ENCODE measurements at regions not wholly inside any gene's neighbourhood (a gene's known extent, or its start where the extent isn't known, plus 50 kb on each side); places are given as distances from the start of the nearest gene placed in this dataset.

DNA sequence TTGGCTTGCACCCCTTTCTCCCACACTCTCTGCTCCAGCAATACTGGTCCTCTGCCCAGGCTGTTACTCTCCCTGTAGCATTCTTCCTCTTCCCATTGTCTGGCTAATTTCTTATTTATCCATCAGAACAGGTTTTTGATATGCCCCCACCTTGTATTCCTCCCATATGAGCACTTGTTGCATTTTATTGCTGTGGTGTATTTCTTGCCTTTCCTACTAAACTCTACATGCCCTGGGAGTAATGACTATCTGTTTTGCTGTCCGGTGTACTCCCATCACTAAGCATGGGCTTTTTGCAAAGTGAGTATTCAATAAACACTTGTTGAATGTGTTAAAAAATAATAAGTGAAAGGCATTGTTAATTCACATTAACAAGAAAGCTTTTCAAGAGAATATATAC, 104.3 kb upstream of the RANBP3L start:
- TF ChIP-seq, protein P1, sequence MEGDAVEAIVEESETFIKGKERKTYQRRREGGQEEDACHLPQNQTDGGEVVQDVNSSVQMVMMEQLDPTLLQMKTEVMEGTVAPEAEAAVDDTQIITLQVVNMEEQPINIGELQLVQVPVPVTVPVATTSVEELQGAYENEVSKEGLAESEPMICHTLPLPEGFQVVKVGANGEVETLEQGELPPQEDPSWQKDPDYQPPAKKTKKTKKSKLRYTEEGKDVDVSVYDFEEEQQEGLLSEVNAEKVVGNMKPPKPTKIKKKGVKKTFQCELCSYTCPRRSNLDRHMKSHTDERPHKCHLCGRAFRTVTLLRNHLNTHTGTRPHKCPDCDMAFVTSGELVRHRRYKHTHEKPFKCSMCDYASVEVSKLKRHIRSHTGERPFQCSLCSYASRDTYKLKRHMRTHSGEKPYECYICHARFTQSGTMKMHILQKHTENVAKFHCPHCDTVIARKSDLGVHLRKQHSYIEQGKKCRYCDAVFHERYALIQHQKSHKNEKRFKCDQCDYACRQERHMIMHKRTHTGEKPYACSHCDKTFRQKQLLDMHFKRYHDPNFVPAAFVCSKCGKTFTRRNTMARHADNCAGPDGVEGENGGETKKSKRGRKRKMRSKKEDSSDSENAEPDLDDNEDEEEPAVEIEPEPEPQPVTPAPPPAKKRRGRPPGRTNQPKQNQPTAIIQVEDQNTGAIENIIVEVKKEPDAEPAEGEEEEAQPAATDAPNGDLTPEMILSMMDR (IDR thresholded peaks at IDR 0.05; ENCODE audit: low read depth, low read length), result no peak
- TF ChIP-seq, protein P2, sequence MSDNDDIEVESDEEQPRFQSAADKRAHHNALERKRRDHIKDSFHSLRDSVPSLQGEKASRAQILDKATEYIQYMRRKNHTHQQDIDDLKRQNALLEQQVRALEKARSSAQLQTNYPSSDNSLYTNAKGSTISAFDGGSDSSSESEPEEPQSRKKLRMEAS (IDR thresholded peaks at IDR 0.05; ENCODE audit: low read depth, low read length), result no peak
- no peak for TF ChIP-seq MYC (IDR thresholded peaks at IDR 0.05; ENCODE audit: low read depth, low read length)
